HG02571 (cell line): ENCODE measurements at regions not wholly inside any gene's neighbourhood (a gene's known extent, or its start where the extent isn't known, plus 50 kb on each side); places are given as distances from the start of the nearest gene placed in this dataset.

Experiments
- ATAC-seq: cut with Tn5 transposase; IDR thresholded peaks from one replicate; pipeline ENCODE4 v1.9.1; 2021; ENCODE audit warnings: mild to moderate bottlenecking, moderate library complexity; ENCODE audit not compliant: unreplicated experiment

- no peak for ATAC-seq
Measured at GRCh38 chr9:108618906-108619550, 236.8 kb downstream of the ACTL7B start.

DNA sequence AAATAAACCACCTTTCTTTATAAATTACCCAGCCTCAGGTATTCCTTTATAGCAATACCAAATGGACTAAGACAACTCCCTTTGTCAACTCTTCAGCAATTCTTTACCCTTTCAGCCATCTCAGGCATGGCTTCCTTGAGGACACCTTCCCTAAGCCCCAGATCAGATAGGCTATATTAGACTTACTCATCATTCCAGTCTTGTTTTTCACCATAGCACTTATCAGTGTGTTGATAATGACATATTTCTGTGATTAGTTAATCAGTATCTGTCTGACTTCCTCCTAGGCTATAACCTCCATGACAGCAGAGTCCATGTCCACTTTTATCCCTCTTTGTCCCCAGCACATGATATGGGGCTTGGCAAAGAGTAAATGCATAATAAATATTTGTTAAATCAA, 238.1 kb downstream of the ACTL7B start:
- no peak for ATAC-seq

GRCh38 chr9:108615152-108615551, 240.6 kb downstream of the ACTL7B start:
- no peak for ATAC-seq

DNA sequence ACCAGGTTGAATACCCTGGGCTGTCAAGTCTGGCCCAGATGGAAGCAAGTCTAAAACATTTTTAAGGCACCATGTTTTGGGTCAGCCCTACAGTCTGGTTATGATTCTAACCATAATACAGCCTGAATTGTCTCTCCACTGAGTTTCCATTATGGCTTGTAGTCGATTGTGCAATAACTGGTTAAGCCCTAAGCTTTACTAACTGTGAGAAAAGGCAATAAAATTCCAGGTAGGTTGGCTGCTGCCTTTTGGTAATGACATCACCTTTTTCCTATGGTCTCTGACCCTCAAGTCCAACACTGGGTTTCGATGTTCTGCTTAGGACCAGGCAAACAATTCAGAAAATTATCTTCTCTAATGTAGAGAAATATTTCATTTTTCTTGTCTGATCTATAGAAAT, 243.3 kb downstream of the ACTL7B start:
- ATAC-seq, result no peak

DNA sequence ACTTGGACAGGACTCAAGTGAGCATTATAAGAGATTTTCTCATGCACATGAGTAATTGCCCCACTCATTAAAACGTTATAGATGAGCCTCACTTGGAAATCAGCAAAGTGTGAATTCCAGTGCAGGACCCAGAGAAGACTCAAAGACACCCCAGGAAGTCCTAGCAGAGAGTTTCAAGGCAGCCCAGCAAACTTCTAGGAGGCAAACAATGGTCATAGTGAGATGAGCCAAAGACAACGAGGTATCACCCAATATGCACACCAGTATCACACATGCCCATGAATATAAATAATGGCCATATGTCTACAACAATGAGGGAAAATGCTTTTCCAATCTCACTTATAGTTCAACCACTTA, 245.9 kb downstream of the ACTL7B start:
- no peak for ATAC-seq

DNA sequence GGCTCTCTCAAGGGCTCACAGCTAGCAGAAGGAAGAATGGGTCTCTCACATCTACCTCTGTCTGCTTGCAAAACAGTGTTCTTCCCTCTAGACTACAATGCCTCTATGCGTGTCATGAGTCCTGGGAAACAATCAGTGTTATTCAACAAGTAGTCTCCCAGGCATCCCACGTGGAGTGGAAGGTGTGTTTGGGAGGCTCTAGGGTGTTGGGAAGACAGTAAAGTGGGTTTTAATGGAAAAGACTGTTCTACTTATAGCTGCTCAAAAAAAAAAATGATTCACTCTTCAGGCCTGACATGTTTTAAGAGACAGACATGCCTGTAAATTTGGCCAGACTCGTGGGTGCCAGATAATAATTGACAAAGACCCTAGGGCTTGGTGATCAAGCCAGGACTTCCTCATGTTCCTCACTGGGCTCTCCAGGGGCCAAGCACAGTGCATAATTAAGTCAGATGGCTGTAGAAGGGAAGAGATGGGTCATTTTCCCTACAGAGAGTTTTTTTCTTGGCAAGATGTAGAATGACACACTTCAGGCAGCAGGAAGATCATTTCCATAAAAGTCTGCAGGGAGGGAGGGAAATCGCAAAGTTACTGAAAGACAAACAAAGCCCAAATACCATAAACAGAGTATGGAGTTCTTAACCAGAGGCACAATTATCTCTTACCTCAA, 246.4 kb downstream of the ACTL7B start:
- ATAC-seq, result no peak

- ATAC-seq, result no peak
Measured at GRCh38 chr9:108607607-108608006, 248.2 kb downstream of the ACTL7B start.

DNA sequence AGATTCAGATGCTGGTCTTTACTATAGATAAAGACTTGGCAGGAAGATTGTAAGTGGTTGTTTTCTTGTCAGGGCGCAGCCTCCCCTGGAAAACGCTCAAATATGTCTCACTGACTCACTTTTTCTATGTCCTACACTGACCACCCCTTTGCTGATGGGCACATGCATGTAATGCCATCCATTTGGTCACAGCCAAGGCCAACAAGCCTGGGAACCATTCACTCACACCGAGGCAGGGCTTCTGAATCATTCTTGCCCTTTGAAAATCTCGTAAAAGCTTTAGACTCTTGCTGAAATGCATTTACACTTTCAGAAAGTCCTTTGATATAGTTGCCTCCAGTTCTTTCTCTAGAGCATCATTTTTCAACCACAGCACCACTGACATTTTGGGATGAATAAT, 249.4 kb downstream of the ACTL7B start:
- ATAC-seq, result no peak

DNA sequence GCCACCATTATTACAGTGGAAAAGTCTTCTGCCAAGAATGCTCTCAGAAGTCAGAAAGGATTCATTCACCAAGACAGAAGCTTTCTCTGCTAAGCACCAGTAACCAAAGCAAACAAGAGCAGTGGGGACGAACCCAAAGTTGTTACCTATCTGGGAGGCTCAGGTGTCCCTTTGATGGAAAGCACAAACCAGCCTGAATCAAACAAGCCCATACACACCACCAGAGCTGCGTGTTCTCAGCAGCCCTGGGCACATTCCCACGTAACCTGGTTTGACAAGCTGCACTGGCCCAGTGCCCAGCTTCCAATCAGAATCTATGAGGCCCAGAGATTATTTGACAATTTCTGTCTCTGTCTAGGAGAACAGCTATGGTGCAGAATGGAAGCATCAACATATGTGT, 252.6 kb downstream of the ACTL7B start:
- ATAC-seq, result no peak

DNA sequence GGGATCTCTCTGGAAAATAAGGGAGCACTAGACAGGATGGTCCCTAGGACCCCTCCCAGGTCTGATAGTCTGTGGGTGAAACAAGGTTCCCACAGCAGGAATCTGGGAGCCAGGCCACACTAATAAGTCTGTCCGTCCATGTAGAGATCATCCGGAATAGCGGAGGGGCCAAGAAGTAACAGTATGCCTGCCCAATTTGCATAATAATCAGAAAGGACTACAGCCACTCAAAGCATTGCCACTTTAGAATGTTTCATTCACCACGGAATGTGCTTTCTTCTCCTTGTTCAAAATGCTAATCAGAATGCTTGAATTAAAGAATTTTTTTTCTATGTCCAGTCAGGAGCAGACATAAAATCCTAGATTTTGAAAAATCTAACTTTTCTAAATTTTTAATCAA, 254.9 kb downstream of the ACTL7B start:
- no peak for ATAC-seq

- ATAC-seq, result no peak
Measured at GRCh38 chr9:108599571-108599970, 256.2 kb downstream of the ACTL7B start.

GRCh38 chr9:108591121-108591520, 264.7 kb downstream of the ACTL7B start:
- ATAC-seq, result no peak

GRCh38 chr9:108588246-108588645, 267.5 kb downstream of the ACTL7B start:
- no peak for ATAC-seq

DNA sequence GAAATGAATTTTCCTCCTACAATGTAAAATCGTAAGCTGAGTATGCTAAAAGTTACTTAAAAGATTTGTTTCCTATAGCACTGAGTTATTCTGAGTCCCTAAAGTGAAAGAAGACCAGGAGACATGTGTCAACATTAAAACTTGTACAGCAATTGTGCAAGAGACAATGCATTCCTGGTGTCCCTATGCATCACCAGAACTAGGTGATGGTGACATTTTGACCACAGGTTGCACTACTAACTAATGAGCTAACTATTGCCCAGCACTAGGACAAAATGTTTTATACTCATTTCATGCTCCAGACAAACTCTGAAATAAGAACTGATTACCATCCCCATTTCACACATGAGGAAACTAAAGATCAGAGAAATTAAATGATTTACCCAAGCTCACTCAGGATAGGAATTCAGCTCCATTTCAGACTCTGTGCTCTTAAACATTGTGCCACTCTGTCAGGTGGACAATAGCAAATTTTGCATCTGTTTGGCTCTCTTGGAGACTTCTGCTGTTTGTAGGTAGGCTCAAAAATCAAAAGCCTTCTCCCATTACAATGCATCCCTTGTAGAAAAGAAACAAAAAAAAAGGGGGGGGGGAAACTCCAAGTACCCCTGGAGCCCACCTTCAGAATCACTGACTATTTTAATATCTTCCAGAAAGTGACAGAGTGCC, 269.2 kb downstream of the ACTL7B start:
- no peak for ATAC-seq

DNA sequence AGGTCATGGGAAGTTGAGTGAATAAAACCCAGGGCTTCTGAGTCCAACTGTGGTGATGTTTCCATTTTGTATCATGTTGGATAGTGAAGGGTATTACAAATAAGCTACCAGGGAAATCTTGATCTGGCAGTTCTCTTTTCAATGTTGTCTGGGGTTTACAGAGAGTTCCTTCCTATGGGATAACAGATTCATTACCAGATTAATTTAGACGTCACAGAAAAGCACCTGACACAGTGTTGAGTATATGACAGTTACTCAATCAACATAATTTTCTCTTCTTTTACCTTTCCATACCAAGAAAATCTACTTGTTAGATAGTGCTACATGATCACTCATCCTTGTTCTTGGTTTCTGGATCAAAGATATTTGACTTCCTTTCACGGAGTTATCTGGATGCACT, 270.9 kb downstream of the ACTL7B start:
- ATAC-seq, result no peak

DNA sequence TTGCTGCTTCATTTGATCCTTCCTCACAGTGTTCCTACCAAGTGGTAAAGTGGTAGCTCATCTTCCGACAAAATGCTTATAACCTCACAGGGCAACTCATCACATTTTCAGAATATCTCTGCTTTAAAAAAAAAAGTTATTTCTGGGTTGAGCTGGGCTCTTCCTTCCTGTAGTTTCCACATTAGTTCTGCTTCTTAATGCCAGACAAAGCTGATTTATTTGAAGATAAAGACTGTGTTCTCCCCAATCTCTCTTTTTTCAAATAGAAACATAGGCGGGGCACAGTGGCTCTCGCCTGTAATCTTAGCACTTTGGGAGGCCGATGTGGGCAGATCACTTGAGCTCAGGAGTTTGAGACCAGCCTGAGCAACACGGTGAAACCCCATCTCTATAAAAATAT, 273.1 kb downstream of the ACTL7B start:
- ATAC-seq, result no peak

- no peak for ATAC-seq
Measured at GRCh38 chr9:108579757-108580439, 275.9 kb downstream of the ACTL7B start.

DNA sequence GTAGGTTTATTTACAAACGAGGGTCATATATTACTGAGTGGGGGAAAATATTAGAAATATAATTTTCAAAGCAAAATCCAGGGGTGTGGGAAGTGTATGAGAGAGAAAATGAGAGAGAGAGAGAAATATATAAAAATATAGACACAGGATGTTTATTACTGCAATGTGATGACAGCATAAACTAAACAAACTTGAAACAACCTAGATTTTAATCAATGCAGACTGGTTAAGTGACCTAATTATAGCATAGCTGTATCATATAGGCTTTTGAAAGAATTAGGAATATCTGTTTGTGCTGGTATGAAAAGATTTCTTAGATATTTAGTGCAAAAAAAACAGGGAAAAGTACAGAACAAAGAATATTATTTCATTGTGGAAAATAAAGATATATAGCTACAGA, 280.5 kb downstream of the ACTL7B start:
- ATAC-seq, result no peak

DNA sequence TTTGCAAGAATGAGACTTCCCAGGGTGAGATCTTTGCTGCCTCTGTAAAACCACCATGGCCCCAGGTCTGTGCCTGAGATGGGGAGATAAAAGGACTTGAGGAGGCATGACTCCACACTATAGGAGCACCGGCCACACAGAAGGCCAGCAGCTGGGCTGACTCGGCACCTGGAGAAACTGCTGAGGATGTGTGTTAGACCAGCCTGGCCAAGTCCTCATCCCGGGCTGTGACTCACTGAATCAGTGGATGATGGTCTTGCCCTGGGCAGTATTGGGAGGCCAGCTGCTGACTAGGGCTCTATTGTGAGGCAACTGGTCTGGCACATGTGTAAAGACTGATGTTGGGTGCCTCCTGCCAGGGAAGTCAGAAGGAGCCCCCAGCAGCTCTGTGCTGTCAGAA, 286.2 kb downstream of the ACTL7B start:
- no peak for ATAC-seq

GRCh38 chr9:108568093-108568492, 287.7 kb downstream of the ACTL7B start:
- ATAC-seq, result no peak

GRCh38 chr9:108567571-108567970, 288.2 kb downstream of the ACTL7B start:
- ATAC-seq, result no peak
